ENCODE measurements at regions not wholly inside any gene's neighbourhood (a gene's known extent, or its start where the extent isn't known, plus 50 kb on each side); places are given as distances from the start of the nearest gene placed in this dataset.

DNA sequence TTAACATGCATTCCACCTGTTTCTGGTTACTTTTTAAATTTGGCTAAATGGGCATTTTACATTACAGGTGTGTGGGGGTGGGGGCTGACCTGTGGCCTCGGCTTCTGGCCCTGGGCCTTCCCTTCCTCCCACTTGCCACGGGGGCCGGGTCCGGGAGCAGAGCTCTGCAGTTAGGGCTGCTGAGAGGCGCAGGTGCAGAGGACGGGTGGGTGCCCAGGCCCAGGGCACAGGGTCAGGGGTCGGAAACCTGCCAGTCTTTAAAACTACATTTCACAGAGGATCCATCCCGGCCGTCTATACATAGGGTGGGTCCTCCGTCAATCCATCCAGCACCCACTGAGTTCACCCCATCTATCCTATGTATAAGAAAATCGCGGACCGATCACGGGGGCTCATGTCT, 106.5 kb upstream of the INSIG1 start:
- TF ChIP-seq, protein P1, sequence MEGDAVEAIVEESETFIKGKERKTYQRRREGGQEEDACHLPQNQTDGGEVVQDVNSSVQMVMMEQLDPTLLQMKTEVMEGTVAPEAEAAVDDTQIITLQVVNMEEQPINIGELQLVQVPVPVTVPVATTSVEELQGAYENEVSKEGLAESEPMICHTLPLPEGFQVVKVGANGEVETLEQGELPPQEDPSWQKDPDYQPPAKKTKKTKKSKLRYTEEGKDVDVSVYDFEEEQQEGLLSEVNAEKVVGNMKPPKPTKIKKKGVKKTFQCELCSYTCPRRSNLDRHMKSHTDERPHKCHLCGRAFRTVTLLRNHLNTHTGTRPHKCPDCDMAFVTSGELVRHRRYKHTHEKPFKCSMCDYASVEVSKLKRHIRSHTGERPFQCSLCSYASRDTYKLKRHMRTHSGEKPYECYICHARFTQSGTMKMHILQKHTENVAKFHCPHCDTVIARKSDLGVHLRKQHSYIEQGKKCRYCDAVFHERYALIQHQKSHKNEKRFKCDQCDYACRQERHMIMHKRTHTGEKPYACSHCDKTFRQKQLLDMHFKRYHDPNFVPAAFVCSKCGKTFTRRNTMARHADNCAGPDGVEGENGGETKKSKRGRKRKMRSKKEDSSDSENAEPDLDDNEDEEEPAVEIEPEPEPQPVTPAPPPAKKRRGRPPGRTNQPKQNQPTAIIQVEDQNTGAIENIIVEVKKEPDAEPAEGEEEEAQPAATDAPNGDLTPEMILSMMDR (IDR thresholded peaks at IDR 0.05): no peak
- Mint-ChIP-seq H3K27me3 (ENCODE audit: insufficient read depth) (peaks cover 9% of the 10 kb centered on the region), H3K36me3 (ENCODE audit: low read depth) (peaks cover 3% of the 10 kb centered on the region; the same call in 1 of the 2 replicates), H3K9me3 (peaks cover 13% of the 10 kb centered on the region), H3K4me1 (ENCODE audit: low read depth) (peaks cover 7% of the 10 kb centered on the region), H3K4me3 (peak overlapping the region; percentile 75; the same call in 1 of the 2 replicates), H3K27ac (no peak overlapping the region)
- no peak for DNase-seq

DNA sequence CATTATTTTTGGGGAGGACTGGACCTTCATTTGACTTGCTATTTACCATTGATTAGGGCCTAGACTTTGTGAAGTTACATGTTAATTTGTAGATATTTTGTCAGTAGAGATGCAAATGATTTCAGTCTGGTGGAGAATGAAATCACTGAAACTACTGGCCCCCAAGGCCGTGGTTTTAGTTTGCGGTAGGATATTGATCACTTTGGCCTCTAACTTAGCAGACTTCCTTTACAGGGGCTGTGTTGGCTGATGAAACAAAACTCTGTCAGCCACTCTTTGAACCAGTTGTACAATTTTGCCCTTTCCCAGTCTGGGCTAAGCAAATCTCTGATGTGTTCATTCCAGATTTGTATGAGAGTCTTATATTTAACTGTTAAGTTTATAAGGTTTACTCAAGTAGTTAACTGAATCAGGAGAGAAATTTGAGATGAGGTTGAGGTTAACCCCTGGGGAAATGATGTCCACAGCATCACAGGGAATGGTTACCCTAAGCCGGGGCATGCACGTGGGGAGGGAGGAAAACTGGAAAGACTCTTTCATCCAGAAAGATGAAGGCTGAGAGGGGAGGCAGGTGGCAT, 105.7 kb upstream of the INSIG1 start:
- Mint-ChIP-seq H3K27ac (no peak overlapping the region), H3K36me3 (ENCODE audit: low read depth) (peaks cover 8% of the 10 kb centered on the region; the same call in 1 of the 2 replicates), H3K4me1 (ENCODE audit: low read depth) (peaks cover 7% of the 10 kb centered on the region), H3K27me3 (ENCODE audit: insufficient read depth) (peaks cover 10% of the 10 kb centered on the region), H3K9me3 (peaks cover 6% of the 10 kb centered on the region), H3K4me3 (no peak overlapping the region)
- TF ChIP-seq, protein P1 (IDR thresholded peaks at IDR 0.05): no peak
- DNase-seq: no peak

DNA sequence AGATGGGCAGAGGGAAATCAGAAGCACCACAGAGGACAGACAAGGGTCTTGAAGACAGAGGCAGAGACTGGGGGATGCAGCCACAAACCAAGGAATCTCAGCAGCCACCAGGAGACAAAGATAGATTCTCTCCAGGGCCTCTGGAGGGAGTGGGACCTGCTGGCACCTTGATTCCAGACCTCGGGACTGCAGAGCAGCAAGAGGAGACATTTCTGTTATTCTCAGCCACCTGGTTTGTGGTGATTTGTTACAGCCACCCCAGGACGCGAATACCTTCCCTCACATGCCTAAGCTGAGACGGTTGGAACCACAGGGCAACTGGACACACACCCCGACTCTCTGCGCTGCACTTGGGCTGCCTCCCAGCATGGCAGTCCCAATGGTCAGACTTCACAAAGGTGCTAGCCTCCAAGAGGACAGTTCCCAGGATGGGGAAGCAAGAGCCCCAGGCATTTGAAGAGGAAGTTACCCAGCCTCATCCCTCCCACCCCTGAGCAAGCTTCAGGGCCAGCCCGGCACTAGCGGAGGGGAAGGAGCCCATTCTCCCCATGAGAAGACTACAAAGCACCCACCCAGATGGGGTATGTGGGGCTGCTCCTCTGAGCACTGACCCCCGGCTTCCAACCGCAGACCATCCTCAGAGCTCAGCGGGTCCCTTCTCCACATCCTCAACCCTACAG, 104.6 kb upstream of the INSIG1 start:
- Mint-ChIP-seq H3K4me1 (ENCODE audit: low read depth) (peaks cover 9% of the 10 kb centered on the region), H3K36me3 (ENCODE audit: low read depth) (peaks cover 8% of the 10 kb centered on the region; the same call in 1 of the 2 replicates), H3K4me3 (no peak overlapping the region), H3K9me3 (peaks cover 5% of the 10 kb centered on the region), H3K27me3 (ENCODE audit: insufficient read depth) (peaks cover 10% of the 10 kb centered on the region), H3K27ac (no peak overlapping the region)
- TF ChIP-seq, protein P1 (IDR thresholded peaks at IDR 0.05): no peak
- no peak for DNase-seq

DNA sequence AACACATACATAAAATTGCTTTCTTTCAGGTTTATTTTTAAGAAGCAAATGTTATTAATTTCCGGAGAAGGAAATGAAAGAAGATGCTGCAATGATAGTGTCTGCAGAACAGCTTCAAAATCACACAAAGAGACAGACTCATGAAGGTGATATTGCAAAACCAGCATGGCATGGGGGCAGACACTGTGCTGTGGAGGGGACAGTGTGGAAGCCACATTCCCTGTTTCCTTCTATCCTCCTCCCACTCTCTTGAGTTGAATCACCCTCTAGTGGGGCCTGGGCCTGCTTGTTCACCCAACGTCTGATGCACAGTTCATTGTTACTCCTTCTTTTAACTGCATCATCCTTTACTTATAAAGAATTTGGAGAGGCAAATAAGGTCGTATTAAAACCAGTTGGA, 104.0 kb upstream of the INSIG1 start:
- TF ChIP-seq, protein P1 (IDR thresholded peaks at IDR 0.05): no peak
- peaks cover 10% of the 10 kb centered on the region for H3K27me3 Mint-ChIP-seq (ENCODE audit: insufficient read depth)
- H3K4me1 Mint-ChIP-seq (ENCODE audit: low read depth): peaks cover 15% of the 10 kb centered on the region
- no peak overlapping the region for H3K27ac Mint-ChIP-seq
- no peak overlapping the region for H3K4me3 Mint-ChIP-seq
- peaks cover 5% of the 10 kb centered on the region for H3K9me3 Mint-ChIP-seq
- H3K36me3 Mint-ChIP-seq (ENCODE audit: low read depth): peaks cover 8% of the 10 kb centered on the region; the same call in 1 of the 2 replicates
- no peak for DNase-seq

DNA sequence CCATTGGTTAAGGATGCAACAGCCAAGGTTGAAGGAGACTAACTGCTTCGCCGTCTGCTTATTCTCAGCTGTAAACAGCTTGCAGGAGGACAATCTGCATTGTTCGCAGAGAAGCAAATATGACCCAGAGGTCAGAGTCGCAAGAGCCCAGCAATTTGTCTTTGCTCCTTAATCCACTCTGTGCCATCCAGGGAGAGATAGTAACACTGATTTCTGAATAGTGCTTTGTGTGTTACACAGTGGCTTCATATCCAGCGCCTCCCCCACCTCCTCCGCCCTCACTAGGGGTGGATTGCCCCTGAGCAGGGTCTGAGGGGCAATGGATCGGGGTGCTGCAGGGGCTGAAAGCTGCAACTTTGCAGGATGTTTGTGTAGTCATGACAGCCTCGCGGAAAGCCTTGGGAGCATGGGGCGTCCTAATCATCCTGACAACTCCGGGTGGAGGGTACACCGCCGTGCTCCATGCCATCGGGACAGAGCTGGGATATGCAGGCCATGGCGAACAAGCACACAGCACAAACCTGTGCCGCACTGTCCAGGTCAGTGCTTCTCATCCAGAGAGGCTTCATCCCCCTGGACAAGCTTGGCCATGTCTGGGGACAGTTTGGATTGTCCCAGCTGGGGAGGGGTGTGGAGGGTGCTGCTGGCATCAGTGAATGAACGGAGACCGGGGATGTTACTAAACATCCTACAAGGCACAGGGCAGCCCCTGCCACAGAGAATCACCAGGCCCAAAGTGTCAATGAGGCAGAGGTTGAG, 103.1 kb upstream of the INSIG1 start:
- Mint-ChIP-seq H3K4me1 (ENCODE audit: low read depth) (peaks cover 23% of the 10 kb centered on the region), H3K9me3 (peaks cover 5% of the 10 kb centered on the region), H3K36me3 (ENCODE audit: low read depth) (peaks cover 8% of the 10 kb centered on the region; the same call in 1 of the 2 replicates), H3K27ac (no peak overlapping the region), H3K27me3 (ENCODE audit: insufficient read depth) (peaks cover 10% of the 10 kb centered on the region), H3K4me3 (no peak overlapping the region)
- no peak for DNase-seq
- TF ChIP-seq, protein P1 (IDR thresholded peaks at IDR 0.05): no peak
